Urinary bladder (tissue), 3 donors: ENCODE measurements at regions not wholly inside any gene's neighbourhood (a gene's known extent, or its start where the extent isn't known, plus 50 kb on each side); places are given as distances from the start of the nearest gene placed in this dataset.
A peak's percentile ranks its signal among the peaks of the same experiment; 100 is the strongest.

Experiments
- DNase-seq: peaks from one replicate; pipeline ENCODE4 v3.0.0-alpha.2; 2015; ENCODE audit errors: extremely low spot score
- H3K27ac ChIP-seq: one replicate; pipeline ENCODE4 v1.5.1; 2013; ENCODE audit warnings: low read depth, mild to moderate bottlenecking, moderate library complexity
- H3K36me3 ChIP-seq: one replicate; pipeline ENCODE4 v1.6.1; 2013; ENCODE audit warnings: mild to moderate bottlenecking, moderate library complexity; ENCODE audit not compliant: insufficient read depth
- H3K4me1 ChIP-seq: one replicate; pipeline ENCODE4 v1.6.1; 2013; ENCODE audit warnings: mild to moderate bottlenecking, moderate library complexity; ENCODE audit not compliant: insufficient read depth
- H3K4me3 ChIP-seq: one replicate; pipeline ENCODE4 v1.5.1; 2013; ENCODE audit warnings: low read depth, low read length
- WGBS: extraction: QIAGEN DNeasy Blood & Tissue Kit; methylation state at CpG from one replicate; pipeline ENCODE4 v1.1.7; 2013; 5-methylcytosine and 5-hydroxymethylcytosine counted together
- donor health status: healthy with polysubstance abuse.
- donor health status: healthy.

DNA sequence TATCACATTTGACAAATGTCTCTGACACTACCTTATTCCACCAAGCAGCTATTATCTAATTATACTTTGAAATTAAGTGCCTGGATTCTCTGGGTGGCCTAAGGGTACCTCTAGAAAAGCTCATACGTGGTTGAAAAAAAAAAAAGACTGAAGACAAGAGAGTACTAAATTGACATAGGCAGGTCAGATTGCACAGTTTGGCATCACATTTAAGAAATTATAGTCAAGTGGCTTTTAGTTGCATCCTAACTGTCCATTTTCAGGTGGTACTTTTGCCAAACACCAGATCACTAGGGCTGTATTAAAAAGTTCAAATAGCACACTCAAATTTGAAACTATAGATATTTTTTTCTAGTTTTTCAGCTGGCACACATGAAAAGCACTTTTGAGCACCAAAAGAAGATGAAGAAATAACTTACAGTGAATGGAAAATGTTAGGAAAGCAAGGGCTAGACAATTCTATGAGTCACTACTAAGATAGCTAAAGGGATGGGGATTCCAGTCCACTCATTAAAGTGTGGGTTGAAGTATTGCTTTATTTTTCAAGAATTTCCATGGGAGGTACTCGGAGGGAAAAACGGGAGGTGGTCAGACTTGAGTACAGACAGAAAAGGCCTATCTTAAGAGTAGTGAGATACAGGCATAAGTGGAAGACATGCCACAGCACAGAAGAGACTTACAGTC, 106.5 kb upstream of the COL5A2 start:
- no peak overlapping the region for H3K4me3 ChIP-seq
- no peak for DNase-seq
- H3K36me3 ChIP-seq: no peaks in the 10 kb centered on the region
- WGBS: 46% methylated on average over 3 of the region's 3 CpGs
- H3K27ac ChIP-seq: no peak overlapping the region
- no peaks in the 10 kb centered on the region for H3K4me1 ChIP-seq

DNA sequence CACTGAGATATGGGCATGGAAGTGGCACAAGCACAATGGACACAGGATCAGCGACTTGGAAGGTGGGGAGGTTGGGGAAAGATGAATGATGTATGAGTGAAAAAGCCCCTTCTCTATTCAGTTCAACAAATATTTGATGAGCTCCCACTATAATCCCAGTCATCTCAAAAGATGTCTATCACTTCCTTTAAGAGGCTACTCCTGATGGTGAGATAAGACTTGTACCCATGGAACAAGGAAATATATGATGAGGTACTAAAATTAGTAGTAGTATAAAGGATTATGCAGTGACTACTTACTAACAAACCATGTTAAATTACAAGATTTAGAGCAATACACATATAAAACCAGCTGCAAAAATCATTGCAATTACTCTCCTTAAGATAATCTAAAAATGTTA, 107.8 kb upstream of the COL5A2 start:
- Histone ChIP-seq H3K36me3 (no peaks in the 10 kb centered on the region), H3K4me3 (no peak overlapping the region), H3K27ac (no peak overlapping the region), H3K4me1 (no peaks in the 10 kb centered on the region)
- 74% methylated on average over 1 of the region's 1 CpG for WGBS
- DNase-seq: no peak

- Histone ChIP-seq H3K4me3 (no peak overlapping the region), H3K27ac (peak overlapping the region; percentile 23), H3K4me1 (no peaks in the 10 kb centered on the region), H3K36me3 (no peaks in the 10 kb centered on the region)
- peak; percentile 73 for DNase-seq
- 0% methylated on average over 1 of the region's 1 CpG for WGBS
These were observed 108.5 kb upstream of the COL5A2 start for GRCh38 chr2:189287982-189288521.

- no peak overlapping the region for H3K4me3 ChIP-seq
- 95% methylated on average over 1 of the region's 1 CpG for WGBS
- DNase-seq: no peak
- no peak overlapping the region for H3K27ac ChIP-seq
- H3K4me1 ChIP-seq: no peaks in the 10 kb centered on the region
- H3K36me3 ChIP-seq: no peaks in the 10 kb centered on the region
These were observed 111.9 kb upstream of the COL5A2 start for GRCh38 chr2:189291460-189291859.

DNA sequence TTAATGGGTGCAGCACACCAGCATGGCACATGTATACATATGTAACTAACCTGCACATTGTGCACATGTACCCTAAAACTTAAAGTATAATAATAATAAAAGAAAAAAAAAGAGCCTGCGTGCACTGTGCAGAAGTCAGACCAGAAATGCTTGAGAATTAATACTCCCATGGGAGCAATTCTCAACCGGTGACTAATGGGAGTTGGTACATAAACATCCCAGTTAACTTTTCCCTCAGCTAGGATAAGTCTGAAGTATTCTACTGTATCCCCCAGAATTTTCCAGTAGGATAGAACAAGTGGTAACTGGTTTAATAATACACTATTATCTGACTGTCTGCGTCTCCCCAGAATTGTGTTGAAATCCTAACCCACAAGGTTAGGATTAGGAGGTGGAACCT, 113.6 kb upstream of the COL5A2 start:
- no peaks in the 10 kb centered on the region for H3K36me3 ChIP-seq
- no peak overlapping the region for H3K4me3 ChIP-seq
- WGBS: 76% methylated on average over 3 of the region's 3 CpGs
- H3K27ac ChIP-seq: no peak overlapping the region
- no peaks in the 10 kb centered on the region for H3K4me1 ChIP-seq
- DNase-seq: no peak

DNA sequence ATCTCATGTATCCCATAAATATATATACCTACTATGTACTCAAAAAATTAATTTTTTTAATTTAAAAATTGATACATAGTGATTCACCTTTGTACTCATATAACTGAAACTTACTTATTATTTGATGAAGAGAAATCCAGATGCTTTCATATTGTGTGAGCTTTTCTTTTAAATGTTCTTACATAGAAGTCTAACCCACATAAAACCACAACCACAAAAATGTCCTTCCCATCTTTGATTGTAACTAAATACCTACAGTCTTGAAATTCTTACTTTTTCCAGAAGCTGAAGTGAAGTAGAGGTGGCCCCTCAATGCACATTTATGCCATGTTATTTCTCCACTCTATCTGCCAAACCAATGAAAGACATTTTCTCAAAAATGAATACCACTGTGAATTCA, 117.9 kb upstream of the COL5A2 start:
- Histone ChIP-seq H3K27ac (no peak overlapping the region), H3K4me1 (no peaks in the 10 kb centered on the region), H3K36me3 (no peaks in the 10 kb centered on the region), H3K4me3 (no peak overlapping the region)
- DNase-seq: no peak

- Histone ChIP-seq H3K4me1 (no peaks in the 10 kb centered on the region), H3K27ac (no peak overlapping the region), H3K36me3 (no peaks in the 10 kb centered on the region), H3K4me3 (no peak overlapping the region)
- WGBS: 68% methylated on average over 1 of the region's 1 CpG
- DNase-seq: no peak
These were observed 118.5 kb upstream of the COL5A2 start for GRCh38 chr2:189298038-189298437.

DNA sequence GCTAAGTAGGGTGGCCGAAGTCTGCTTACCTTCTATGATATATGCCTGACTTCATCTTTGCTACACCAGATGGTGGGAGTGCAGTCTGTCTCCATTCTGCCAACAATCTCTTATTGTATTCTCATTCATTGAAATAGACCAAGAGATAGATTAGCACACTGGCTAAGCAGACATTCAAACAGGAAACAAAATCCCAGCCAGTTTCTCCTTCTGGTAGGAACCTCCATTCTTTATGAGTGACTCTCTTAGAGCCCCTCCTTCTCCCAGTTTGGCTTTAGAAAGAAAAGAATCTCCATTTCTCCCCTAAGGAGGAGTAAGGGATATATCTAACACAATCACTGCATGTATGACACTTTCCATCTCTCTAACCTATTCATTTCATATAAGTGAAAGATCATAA, 118.9 kb upstream of the COL5A2 start:
- Histone ChIP-seq H3K27ac (no peak overlapping the region), H3K4me1 (no peaks in the 10 kb centered on the region), H3K36me3 (no peaks in the 10 kb centered on the region), H3K4me3 (no peak overlapping the region)
- 93% methylated on average over 1 of the region's 1 CpG for WGBS
- no peak for DNase-seq

- 92% methylated on average over 1 of the region's 1 CpG for WGBS
- Histone ChIP-seq H3K4me1 (no peaks in the 10 kb centered on the region), H3K36me3 (no peaks in the 10 kb centered on the region), H3K4me3 (no peak overlapping the region), H3K27ac (no peak overlapping the region)
- DNase-seq: no peak
These were observed 120.4 kb upstream of the COL5A2 start for GRCh38 chr2:189299974-189300373.

DNA sequence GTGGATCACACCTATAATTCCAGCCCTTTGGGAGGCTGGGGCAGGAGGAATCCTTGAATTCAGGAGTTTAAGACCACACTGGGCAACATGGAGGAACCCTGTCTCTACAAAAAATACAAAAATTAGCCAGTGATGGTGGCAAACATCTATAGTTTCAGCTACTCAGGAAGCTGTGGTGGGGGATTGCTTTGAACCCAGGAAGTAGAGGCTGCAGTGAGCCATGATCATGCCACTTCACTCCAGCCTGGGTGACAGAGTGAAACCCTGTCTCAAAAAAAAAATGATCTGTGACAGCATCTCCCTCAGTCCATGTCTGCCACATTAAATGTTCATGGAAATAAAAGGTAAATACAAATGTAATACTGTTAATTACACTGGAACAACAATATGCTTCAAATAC, 121.4 kb upstream of the COL5A2 start:
- Histone ChIP-seq H3K36me3 (no peaks in the 10 kb centered on the region), H3K4me3 (no peak overlapping the region), H3K4me1 (peaks cover 1% of the 10 kb centered on the region), H3K27ac (no peak overlapping the region)
- DNase-seq: no peak

DNA sequence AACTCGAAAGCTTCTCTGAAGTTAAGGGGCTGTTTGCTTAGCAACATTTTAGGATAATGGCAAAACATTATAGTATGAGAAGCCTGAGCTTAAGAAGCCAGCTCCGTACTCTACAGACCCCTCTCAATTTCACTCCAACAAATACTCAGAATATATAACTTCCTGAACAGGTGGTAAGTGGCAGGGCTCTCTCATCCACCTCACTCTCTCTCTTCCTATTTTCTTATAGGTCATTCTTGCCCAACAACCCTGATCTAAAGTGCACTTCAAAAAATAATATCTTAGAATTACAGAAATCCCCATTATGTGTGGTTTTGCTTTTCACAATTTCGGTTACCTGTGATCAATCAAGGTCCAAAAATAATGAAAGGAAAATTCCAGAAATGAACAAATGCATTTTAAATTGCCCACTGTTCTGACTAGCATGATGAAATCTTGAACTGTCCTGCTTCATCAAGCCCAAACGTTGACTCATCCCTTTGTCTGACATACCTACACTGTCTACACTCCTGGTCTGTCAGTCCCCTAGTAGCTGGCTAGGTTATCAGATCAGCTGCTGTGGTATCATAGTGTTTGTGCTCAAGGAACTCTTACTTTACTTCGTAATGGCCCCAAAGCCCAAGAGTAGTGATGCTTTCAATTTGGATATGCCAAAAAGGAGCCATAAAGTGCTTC, 122.8 kb upstream of the COL5A2 start:
- Histone ChIP-seq H3K4me3 (no peak overlapping the region), H3K36me3 (no peaks in the 10 kb centered on the region), H3K27ac (no peak overlapping the region), H3K4me1 (peaks cover 1% of the 10 kb centered on the region)
- WGBS: 84% methylated on average over 5 of the region's 5 CpGs
- DNase-seq: no peak

GRCh38 chr2:189304360-189304759, 124.8 kb upstream of the COL5A2 start:
- no peak overlapping the region for H3K27ac ChIP-seq
- H3K36me3 ChIP-seq: no peaks in the 10 kb centered on the region
- no peak overlapping the region for H3K4me3 ChIP-seq
- peaks cover 1% of the 10 kb centered on the region for H3K4me1 ChIP-seq
- whole genome bisulfite sequencing: 89% methylated on average over 2 of the region's 2 CpGs
- no peak for DNase-seq

- no peak for DNase-seq
- H3K27ac ChIP-seq: no peak overlapping the region
- WGBS: 73% methylated on average over 3 of the region's 3 CpGs
- no peaks in the 10 kb centered on the region for H3K36me3 ChIP-seq
- peaks cover 1% of the 10 kb centered on the region for H3K4me1 ChIP-seq
- no peak overlapping the region for H3K4me3 ChIP-seq
These were observed 125.9 kb upstream of the COL5A2 start for GRCh38 chr2:189305291-189305943.

DNA sequence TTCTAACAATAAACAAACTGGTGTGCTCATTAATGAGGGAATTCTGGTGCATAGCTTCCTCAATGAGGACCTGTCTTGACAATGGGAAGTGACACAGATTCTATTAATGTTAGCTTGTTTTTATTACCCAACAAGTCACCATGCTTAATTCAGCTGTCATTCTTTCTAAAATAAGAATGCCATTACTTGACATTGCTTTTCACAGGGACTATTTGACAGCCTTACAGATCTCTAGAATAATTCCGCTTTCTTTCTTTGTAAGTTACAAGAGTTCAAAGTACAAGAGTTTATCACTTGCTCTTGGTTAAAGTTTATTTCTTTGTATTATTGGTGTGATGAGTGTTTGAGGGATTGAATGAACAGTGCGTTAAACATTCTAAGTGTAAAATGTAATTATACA, 127.0 kb upstream of the COL5A2 start:
- no peak for DNase-seq
- 96% methylated on average over 2 of the region's 2 CpGs for WGBS
- Histone ChIP-seq H3K27ac (no peak overlapping the region), H3K4me3 (no peak overlapping the region), H3K36me3 (no peaks in the 10 kb centered on the region), H3K4me1 (peaks cover 1% of the 10 kb centered on the region)
